Liver (tissue), 8 donors: ENCODE measurements at regions not wholly inside any gene's neighbourhood (a gene's known extent, or its start where the extent isn't known, plus 50 kb on each side); places are given as distances from the start of the nearest gene placed in this dataset.

Experiments
- DNase-seq: peaks from one replicate; pipeline ENCODE4 v3.0.0-alpha.2; 2017; ENCODE audit warnings: low spot score
- H3K27ac ChIP-seq, 2 donors: one replicate each; pipeline ENCODE4 v1.7.0; 2013; ENCODE audit warnings: inconsistent platforms in 2 of 2, low read length in 2 of 2, control low read depth in 1 of 2, low read depth in 1 of 2, mild to moderate bottlenecking in 1 of 2
- H3K27me3 ChIP-seq, 4 donors: one replicate each; pipeline versions ENCODE4 v1.6.1 to v1.7.0; 2013; ENCODE audit warnings: low read length in 3 of 4, inconsistent platforms in 1 of 4, mild to moderate bottlenecking in 1 of 4, moderate library complexity in 1 of 4; ENCODE audit not compliant: control insufficient read depth in 4 of 4, insufficient read depth in 4 of 4
- H3K36me3 ChIP-seq, 4 donors: one replicate each; pipeline versions ENCODE4 v1.6.1 to v1.7.0; 2013; ENCODE audit warnings: low read length in 3 of 4, mild to moderate bottlenecking in 3 of 4, low read depth in 1 of 4, moderate library complexity in 1 of 4; ENCODE audit not compliant: control insufficient read depth in 4 of 4, insufficient read depth in 3 of 4
- H3K4me1 ChIP-seq, 4 donors: one replicate each; pipeline versions ENCODE4 v1.6.1 to v1.7.0; 2013; ENCODE audit warnings: low read length in 3 of 4, mild to moderate bottlenecking in 3 of 4, moderate library complexity in 1 of 4; ENCODE audit not compliant: control insufficient read depth in 4 of 4, insufficient read depth in 4 of 4
- H3K4me3 ChIP-seq, 3 donors: one replicate each; pipeline versions ENCODE4 v1.6.1 to v1.7.0; 2013; ENCODE audit warnings: low read length in 3 of 3, control low read depth in 1 of 3, low read depth in 1 of 3, mild to moderate bottlenecking in 1 of 3
- H3K9ac ChIP-seq, 2 donors: one replicate each; pipeline ENCODE4 v1.7.0; 2013; ENCODE audit warnings: low read length in 2 of 2, mild to moderate bottlenecking in 2 of 2, moderate library complexity in 2 of 2, control low read depth in 1 of 2, low read depth in 1 of 2
- H3K9me3 ChIP-seq, 4 donors: one replicate each; pipeline versions ENCODE4 v1.6.1 to v1.7.0; 2013; ENCODE audit warnings: low read length in 3 of 4; ENCODE audit not compliant: control insufficient read depth in 4 of 4
- ATF3 ChIP-seq: IDR thresholded peaks from 2 replicates; pipeline ENCODE4 v1.6.1; 2016; ENCODE audit warnings: antibody characterized with exemption
- CTCF ChIP-seq: fragments of 150-350 bp; IDR thresholded peaks from 2 replicates; pipeline ENCODE4 v1.5.1; 2017; ENCODE audit warnings: improper control_type of control experiment, low read depth, low read length; ENCODE audit not compliant: missing input control
- EGR1 ChIP-seq, 2 donors: IDR thresholded peaks; 2 replicates each; pipeline ENCODE4 v1.6.1; 2016 to 2018; ENCODE audit warnings: antibody characterized with exemption in 2 of 2, low read depth in 2 of 2
- FOXA1 ChIP-seq: IDR thresholded peaks from 2 replicates; pipeline ENCODE4 v1.6.1; 2016; ENCODE audit warnings: antibody characterized with exemption
- FOXA2 ChIP-seq: IDR thresholded peaks from 2 replicates; pipeline ENCODE4 v1.6.1; 2016; ENCODE audit warnings: antibody characterized with exemption
- GABPA ChIP-seq, 2 donors: IDR thresholded peaks in 1 of 2; conservative IDR thresholded peaks in 1 of 2; 2 replicates each; pipeline ENCODE4 v1.6.1; 2016; ENCODE audit warnings: antibody characterized with exemption in 2 of 2, mild to moderate bottlenecking in 1 of 2, moderate library complexity in 1 of 2
- HNF4A ChIP-seq, 2 donors: conservative IDR thresholded peaks; 2 replicates each; pipeline ENCODE4 v1.6.1; 2016; ENCODE audit warnings: antibody characterized with exemption in 2 of 2, mild to moderate bottlenecking in 2 of 2
- HNF4G ChIP-seq: IDR thresholded peaks from 2 replicates; pipeline ENCODE4 v1.6.1; 2016; ENCODE audit warnings: antibody characterized with exemption
- JUND ChIP-seq, 2 donors: IDR thresholded peaks; 2 replicates each; pipeline ENCODE4 v1.6.1; 2016; ENCODE audit warnings: antibody characterized with exemption in 2 of 2
- MAX ChIP-seq: IDR thresholded peaks from 2 replicates; pipeline ENCODE4 v1.6.1; 2016; ENCODE audit warnings: antibody characterized with exemption
- NR2F2 ChIP-seq: IDR thresholded peaks from 2 replicates; pipeline ENCODE4 v1.6.1; 2016; ENCODE audit warnings: antibody characterized with exemption
- RAD21 ChIP-seq, 2 donors: IDR thresholded peaks; 2 replicates each; pipeline ENCODE4 v1.6.1; 2016; ENCODE audit warnings: antibody characterized with exemption in 2 of 2, mild to moderate bottlenecking in 2 of 2
- REST ChIP-seq: IDR thresholded peaks from 2 replicates; pipeline ENCODE4 v1.6.1; 2016; ENCODE audit warnings: antibody characterized with exemption, mild to moderate bottlenecking
- RXRA ChIP-seq, 2 donors: IDR thresholded peaks; 2 replicates each; pipeline ENCODE4 v1.6.1; 2017 to 2018; ENCODE audit warnings: antibody characterized with exemption in 2 of 2, mild to moderate bottlenecking in 1 of 2
- SP1 ChIP-seq: IDR thresholded peaks from 2 replicates; pipeline ENCODE4 v1.6.1; 2018; ENCODE audit warnings: antibody characterized with exemption, mild to moderate bottlenecking
- TAF1 ChIP-seq: conservative IDR thresholded peaks from 2 replicates; pipeline ENCODE4 v1.6.1; 2016; ENCODE audit warnings: antibody characterized with exemption, mild to moderate bottlenecking
- YY1 ChIP-seq: IDR thresholded peaks from 2 replicates; pipeline ENCODE4 v1.6.1; 2016; ENCODE audit warnings: antibody characterized with exemption, mild to moderate bottlenecking
- ZBTB33 ChIP-seq: IDR thresholded peaks from 2 replicates; pipeline ENCODE4 v1.6.1; 2016; ENCODE audit warnings: antibody characterized with exemption
- WGBS: extraction: QIAGEN DNeasy Blood & Tissue Kit; methylation state at CpG from one replicate; pipeline ENCODE4 v1.1.7; 2013; 5-methylcytosine and 5-hydroxymethylcytosine counted together
- donor health status: healthy.
- donor health status: healthy.
- donor health status: healthy.
- donor health status: healthy.
- donor health status: healthy.

- TF ChIP-seq ZBTB33: no peak
Observed at GRCh38 chr9:10785255-10785654, 172.5 kb upstream of the PTPRD start (continued).

- no peaks in the 10 kb centered on the region for H3K36me3 ChIP-seq
- TF ChIP-seq SP1 (no peak), MAX (no peak), FOXA2 (no peak), ATF3 (no peak), RAD21 (IDR thresholded peaks at IDR 0.05) (no peak), GABPA (IDR thresholded peaks at IDR 0.05 in 1 of 2, conservative IDR thresholded peaks at IDR 0.05 in 1 of 2) (no peak), FOXA1 (no peak), JUND (IDR thresholded peaks at IDR 0.05) (no peak), YY1 (no peak), HNF4A (conservative IDR thresholded peaks at IDR 0.05) (no peak), REST (no peak), HNF4G (no peak), RXRA (IDR thresholded peaks at IDR 0.05) (no peak), CTCF (no peak), NR2F2 (no peak), ZBTB33 (no peak), EGR1 (IDR thresholded peaks at IDR 0.05; ENCODE audit: low read depth in 2 of 2) (no peak), TAF1 (no peak)
- H3K27ac ChIP-seq: no peak overlapping the region
- 32% methylated on average over 1 of the region's 1 CpG for WGBS
- no peak for DNase-seq
- no peaks in the 10 kb centered on the region for H3K4me1 ChIP-seq
- no peak overlapping the region for H3K9ac ChIP-seq
- H3K27me3 ChIP-seq: no peaks in the 10 kb centered on the region
- peaks cover 0 to 7% (median 4%) of the 10 kb centered on the region in 4 donors for H3K9me3 ChIP-seq
- no peak overlapping the region for H3K4me3 ChIP-seq
Observed at GRCh38 chr9:10793306-10793705, 180.5 kb upstream of the PTPRD start.
